ENCODE measurements at regions not wholly inside any gene's neighbourhood (a gene's known extent, or its start where the extent isn't known, plus 50 kb on each side); places are given as distances from the start of the nearest gene placed in this dataset.

DNA sequence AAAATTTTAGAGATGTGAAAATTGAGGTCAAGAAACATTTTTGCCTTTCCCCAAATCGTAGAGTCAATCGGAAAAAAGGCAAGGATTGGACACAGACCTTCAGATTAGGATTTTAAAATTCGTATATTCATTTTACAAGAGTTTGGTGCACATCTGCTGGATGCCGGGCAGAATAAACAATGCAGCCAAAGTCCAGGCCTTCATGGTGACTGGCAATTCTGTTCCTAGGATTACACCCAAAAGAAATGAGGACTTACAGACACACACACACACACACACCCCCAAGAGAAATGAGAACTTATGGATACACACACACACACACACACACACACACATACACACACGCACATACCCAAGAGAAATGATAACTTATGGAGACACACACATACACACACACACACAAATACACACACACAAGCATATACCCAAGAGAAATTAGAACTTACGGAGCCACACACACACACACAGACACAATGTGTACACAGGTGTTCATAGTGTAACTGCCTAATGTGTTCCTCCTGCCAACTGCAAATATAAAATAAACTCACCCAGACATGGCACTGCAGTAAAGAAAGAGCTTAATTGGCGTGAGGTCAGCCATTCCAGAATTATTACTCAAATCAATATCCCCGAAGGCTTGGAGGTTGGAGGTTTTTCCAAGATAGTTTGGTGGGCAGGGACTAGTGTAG, 165.7 kb upstream of the STS start:
- TF ChIP-seq, protein P1, sequence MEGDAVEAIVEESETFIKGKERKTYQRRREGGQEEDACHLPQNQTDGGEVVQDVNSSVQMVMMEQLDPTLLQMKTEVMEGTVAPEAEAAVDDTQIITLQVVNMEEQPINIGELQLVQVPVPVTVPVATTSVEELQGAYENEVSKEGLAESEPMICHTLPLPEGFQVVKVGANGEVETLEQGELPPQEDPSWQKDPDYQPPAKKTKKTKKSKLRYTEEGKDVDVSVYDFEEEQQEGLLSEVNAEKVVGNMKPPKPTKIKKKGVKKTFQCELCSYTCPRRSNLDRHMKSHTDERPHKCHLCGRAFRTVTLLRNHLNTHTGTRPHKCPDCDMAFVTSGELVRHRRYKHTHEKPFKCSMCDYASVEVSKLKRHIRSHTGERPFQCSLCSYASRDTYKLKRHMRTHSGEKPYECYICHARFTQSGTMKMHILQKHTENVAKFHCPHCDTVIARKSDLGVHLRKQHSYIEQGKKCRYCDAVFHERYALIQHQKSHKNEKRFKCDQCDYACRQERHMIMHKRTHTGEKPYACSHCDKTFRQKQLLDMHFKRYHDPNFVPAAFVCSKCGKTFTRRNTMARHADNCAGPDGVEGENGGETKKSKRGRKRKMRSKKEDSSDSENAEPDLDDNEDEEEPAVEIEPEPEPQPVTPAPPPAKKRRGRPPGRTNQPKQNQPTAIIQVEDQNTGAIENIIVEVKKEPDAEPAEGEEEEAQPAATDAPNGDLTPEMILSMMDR (IDR thresholded peaks at IDR 0.05; ENCODE audit: low read depth, low read length) = no peak
- TF ChIP-seq EZH2phosphoT487 (IDR thresholded peaks at IDR 0.05; ENCODE audit: low read depth) = no peak
